Small intestine (tissue), 7 donors: ENCODE measurements at regions not wholly inside any gene's neighbourhood (a gene's known extent, or its start where the extent isn't known, plus 50 kb on each side); places are given as distances from the start of the nearest gene placed in this dataset.
"Not testable (repeated sequence)": the region's sequence is repeated elsewhere in the genome, so short reads cannot be mapped to it uniquely, and the experiment has no call there.

Experiments
- DNase-seq, 2 donors: peaks; one replicate each; pipeline versions ENCODE4 v3.0.0 to v3.0.0-alpha.2; 2013
- FAIRE-seq: peaks from 2 replicates; lab custom pipeline; 2012; peaks lifted over from hg19 to GRCh38; lab: Jason Lieb, UNC
- H3K27ac ChIP-seq, 3 donors: one replicate each; pipeline ENCODE4 v1.5.1; 2013; ENCODE audit warnings: low read length in 2 of 3, mild to moderate bottlenecking in 2 of 3, control low read depth in 1 of 3, inconsistent platforms in 1 of 3, low read depth in 1 of 3, moderate library complexity in 1 of 3
- H3K27me3 ChIP-seq, 3 donors: one replicate each; pipeline ENCODE4 v1.6.1; 2013; ENCODE audit warnings: low read length in 3 of 3, inconsistent platforms in 1 of 3; ENCODE audit not compliant: control insufficient read depth in 3 of 3, insufficient read depth in 3 of 3
- H3K36me3 ChIP-seq, 3 donors: one replicate each; pipeline ENCODE4 v1.6.1; 2013; ENCODE audit warnings: low read length in 3 of 3, inconsistent platforms in 1 of 3, low read depth in 1 of 3, mild to moderate bottlenecking in 1 of 3, moderate library complexity in 1 of 3; ENCODE audit not compliant: control insufficient read depth in 3 of 3, insufficient read depth in 2 of 3
- H3K4me1 ChIP-seq, 3 donors: one replicate each; pipeline ENCODE4 v1.6.1; 2013; ENCODE audit warnings: low read length in 2 of 3, inconsistent platforms in 1 of 3, low read depth in 1 of 3, mild to moderate bottlenecking in 1 of 3, moderate library complexity in 1 of 3; ENCODE audit not compliant: control insufficient read depth in 3 of 3, insufficient read depth in 2 of 3
- H3K4me3 ChIP-seq, 3 donors: one replicate each; pipeline ENCODE4 v1.5.1; 2013; ENCODE audit warnings: low read length in 3 of 3, control low read depth in 1 of 3, inconsistent platforms in 1 of 3, low read depth in 1 of 3, mild to moderate bottlenecking in 1 of 3, moderate library complexity in 1 of 3
- H3K9me3 ChIP-seq, 2 donors: one replicate each; pipeline ENCODE4 v1.6.1; 2013; ENCODE audit warnings: low read depth in 1 of 2, low read length in 1 of 2; ENCODE audit not compliant: control insufficient read depth in 2 of 2, insufficient read depth in 1 of 2
- WGBS, 3 donors: extraction: QIAGEN DNeasy Blood & Tissue Kit; methylation state at CpG; one replicate each; pipeline ENCODE4 v1.1.7; 2013; 5-methylcytosine and 5-hydroxymethylcytosine counted together
- donor health status: healthy with polysubstance abuse.
- donor health status: control.
- donor health status: control.
- donor health status: Bipolar disorder and iron deficiency.
- donor health status: healthy.

DNA sequence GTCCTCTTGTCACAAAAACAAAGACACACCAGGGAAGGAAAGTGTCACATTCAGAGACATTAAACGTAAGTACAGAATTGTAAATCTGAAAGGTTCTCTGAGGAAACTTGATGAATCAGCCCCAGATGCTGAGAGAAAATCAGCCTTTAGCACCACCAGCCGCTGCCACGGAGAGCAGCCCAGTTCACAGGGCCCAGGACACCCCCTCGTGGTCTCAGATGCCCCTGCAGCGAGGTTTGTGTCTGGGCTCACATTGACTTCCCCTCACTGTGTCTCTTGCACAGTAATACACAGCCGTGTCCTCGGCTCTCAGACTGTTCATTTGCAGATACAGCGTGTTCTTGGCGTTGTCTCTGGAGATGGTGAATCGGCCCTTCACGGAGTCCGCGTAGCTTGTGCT lies 1283.8 kb downstream of the TMEM121 start:
- peaks cover 0 to 34% of the 10 kb centered on the region in 2 donors for H3K9me3 ChIP-seq
- H3K4me1 ChIP-seq, H3K27ac ChIP-seq, FAIRE-seq, H3K27me3 ChIP-seq, DNase-seq, H3K4me3 ChIP-seq, H3K36me3 ChIP-seq: not testable (repeated sequence)
- WGBS, 3 donors, result 69 to 92% (median 76%) methylated on average over 13 of the region's 13 CpGs

DNA sequence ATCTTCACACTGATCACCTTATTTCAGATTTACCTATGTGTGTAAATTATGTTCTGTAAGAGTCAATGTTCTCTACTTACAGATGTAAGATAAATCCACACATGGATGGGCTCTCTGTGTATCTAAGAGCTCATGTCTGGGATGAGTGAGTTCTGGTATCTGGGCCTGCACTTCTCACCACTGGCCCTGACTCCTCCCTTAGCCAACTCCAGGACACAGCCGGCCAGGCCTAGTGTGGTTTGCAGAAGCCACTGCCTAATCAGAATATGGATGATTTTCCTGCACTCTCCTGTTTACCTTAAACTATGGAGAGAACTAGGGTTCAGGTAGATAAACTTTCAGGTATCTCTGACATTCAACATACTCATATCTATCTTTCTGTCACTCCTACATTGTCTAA lies 1284.8 kb downstream of the TMEM121 start:
- DNase-seq (peak in 1 of 2 donors; percentile 15), FAIRE-seq (no peak)
- H3K36me3 ChIP-seq, result no peaks in the 10 kb centered on the region
- H3K27me3 ChIP-seq, result peaks cover 0 to 4% (median 0%) of the 10 kb centered on the region in 3 donors
- H3K27ac ChIP-seq, result no peak overlapping the region
- peaks cover 0 to 31% of the 10 kb centered on the region in 2 donors for H3K9me3 ChIP-seq
- H3K4me3 ChIP-seq, result no peak overlapping the region
- H3K4me1 ChIP-seq, result no peaks in the 10 kb centered on the region
- 23 to 68% (median 33%) methylated on average over 1 of the region's 1 CpG for WGBS, 3 donors

DNA sequence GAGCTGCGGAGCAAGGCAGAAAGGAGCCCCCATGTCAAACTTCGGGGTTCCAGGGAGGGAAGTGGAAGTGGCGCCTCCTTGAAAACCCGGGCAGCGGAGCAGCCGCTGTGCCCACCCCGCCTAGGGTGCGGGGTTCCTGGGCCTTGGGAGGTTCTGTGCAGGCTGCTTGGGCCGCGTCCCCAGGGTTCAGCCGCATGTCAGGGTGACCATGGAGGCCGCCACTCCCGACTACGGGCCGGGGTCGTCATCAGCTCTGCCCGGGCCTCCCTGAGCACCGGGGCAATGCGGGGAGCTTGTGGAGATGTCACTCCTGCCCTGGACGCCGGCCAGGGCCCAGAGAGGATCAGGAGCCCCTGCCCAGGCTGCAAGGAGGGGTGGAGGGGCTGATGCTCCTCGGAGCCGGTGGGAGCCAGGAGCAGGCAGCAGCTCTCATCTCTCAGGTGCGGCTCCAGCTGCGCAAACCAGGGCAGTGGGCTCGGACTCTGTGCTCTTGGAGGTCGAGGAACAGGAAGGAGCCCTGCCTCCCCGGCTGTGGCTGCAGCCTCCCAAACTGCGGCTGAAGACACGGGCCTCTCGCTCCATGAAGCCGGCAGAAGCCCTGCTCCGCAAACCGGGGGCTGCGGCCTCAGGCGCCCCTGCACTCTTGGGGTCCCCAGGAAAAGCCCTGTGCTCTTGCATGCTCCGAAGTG lies 1286.5 kb downstream of the TMEM121 start:
- 83 to 89% (median 83%) methylated on average over 31 to 37 of the region's 37 CpGs for WGBS, 3 donors

DNA sequence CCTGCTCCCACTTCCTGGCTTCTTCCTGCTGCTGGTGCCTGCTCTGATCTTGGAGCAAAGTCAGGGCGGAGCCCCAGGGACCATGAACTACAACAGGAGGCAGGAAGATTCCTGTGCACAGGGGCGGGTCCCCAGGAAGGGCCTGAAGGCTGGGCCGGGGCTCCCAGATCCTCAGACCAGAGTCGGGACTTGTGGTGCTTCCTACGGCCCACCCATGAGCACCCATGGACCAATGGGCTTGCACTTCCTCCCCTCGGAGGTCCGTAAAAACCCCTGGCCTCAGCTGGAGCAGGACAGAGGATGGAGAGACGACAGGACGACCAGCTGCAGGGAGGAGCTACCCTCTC lies 1287.1 kb downstream of the TMEM121 start:
- Histone ChIP-seq H3K9me3 (peaks cover 0 to 27% of the 10 kb centered on the region in 2 donors), H3K27ac (no peak overlapping the region), H3K36me3 (no peaks in the 10 kb centered on the region), H3K27me3 (peaks cover 0 to under 1% (median 0%) of the 10 kb centered on the region in 3 donors), H3K4me3 (no peak overlapping the region), H3K4me1 (no peaks in the 10 kb centered on the region)
- DNase-seq (peak in 1 of 2 donors; percentile 21), FAIRE-seq (no peak)
- 59 to 74% (median 69%) methylated on average over 8 to 9 of the region's 9 CpGs for WGBS, 3 donors

More for the DNA sequence above, 1286.5 kb downstream of the TMEM121 start:
- no peak overlapping the region for H3K4me3 ChIP-seq
- no peak overlapping the region for H3K27ac ChIP-seq
- peaks cover 0 to 25% of the 10 kb centered on the region in 2 donors for H3K9me3 ChIP-seq
- no peaks in the 10 kb centered on the region for H3K36me3 ChIP-seq
- FAIRE-seq (no peak), DNase-seq (no peak)
- peaks cover 0 to 3% (median 0%) of the 10 kb centered on the region in 3 donors for H3K27me3 ChIP-seq
- no peaks in the 10 kb centered on the region for H3K4me1 ChIP-seq

DNA sequence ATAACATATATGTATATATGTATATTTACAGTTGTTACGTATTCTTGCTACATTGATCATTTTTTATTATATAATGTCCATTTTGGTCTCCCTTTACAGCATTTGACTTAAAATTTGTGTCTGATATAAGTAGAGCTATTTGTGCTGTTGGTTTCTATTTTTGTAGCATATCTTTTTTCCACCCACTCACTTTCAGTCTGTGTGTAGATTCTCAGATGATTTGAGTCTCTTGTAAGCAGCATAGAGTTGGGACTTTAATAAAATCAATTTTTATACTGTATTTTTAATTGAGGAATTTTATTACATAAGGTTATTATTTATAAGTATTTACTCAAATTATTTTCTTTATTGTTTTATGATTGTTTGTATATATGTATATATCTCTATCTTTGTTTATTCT lies 1293.7 kb downstream of the TMEM121 start:
- WGBS, 3 donors, result 89 to 93% (median 92%) methylated on average over 1 of the region's 1 CpG
- H3K27me3 ChIP-seq, result no peaks in the 10 kb centered on the region
- no peak overlapping the region for H3K27ac ChIP-seq
- DNase-seq (no peak), FAIRE-seq (peak; percentile 94)
- peaks cover 0 to 17% of the 10 kb centered on the region in 2 donors for H3K9me3 ChIP-seq
- no peak overlapping the region for H3K4me3 ChIP-seq
- no peaks in the 10 kb centered on the region for H3K36me3 ChIP-seq
- H3K4me1 ChIP-seq, result no peaks in the 10 kb centered on the region

DNA sequence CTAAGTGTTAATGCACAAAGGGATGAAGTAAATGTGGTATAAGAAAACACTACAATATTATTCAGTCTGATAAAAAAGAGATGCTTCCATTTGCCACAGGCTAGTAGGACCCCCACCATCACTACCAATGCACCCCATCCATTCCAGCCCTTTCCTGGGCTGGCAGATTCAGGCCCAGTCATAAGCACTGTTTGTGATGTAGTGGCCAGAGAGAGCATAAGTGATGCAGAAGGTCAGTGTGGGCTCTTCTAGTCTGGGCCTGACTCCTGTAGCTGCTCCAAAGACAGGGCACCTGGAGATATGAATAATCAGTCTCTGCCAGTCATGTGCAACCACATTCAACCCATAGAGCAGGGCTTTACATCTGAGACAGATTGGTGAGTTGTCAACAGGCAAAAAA lies 1294.7 kb downstream of the TMEM121 start:
- FAIRE-seq (no peak), DNase-seq (no peak)
- Histone ChIP-seq H3K4me3 (no peak overlapping the region), H3K4me1 (no peaks in the 10 kb centered on the region), H3K9me3 (peaks cover 0 to 17% of the 10 kb centered on the region in 2 donors), H3K36me3 (no peaks in the 10 kb centered on the region), H3K27ac (no peak overlapping the region), H3K27me3 (no peaks in the 10 kb centered on the region)

DNA sequence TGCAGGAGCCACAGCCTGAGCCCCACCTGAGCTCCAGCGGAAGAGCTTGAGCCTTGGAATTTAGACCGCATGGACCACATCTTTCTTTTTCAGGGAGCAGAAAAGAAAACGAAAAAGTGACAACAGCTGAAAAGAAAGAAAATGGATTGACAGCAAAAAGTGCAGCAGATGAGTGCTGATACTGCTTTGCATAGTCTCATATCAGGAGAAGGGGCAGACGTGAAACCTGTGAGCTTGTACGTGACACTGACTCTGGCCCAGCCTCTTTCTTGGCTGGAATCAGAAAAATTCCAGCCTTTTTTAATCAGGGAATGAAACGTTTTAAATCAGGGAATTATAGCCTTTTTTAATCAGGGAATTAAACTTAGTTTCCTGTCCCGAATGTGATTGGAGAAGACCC lies 1296.5 kb downstream of the TMEM121 start:
- 67 to 78% (median 76%) methylated on average over 7 of the region's 7 CpGs for WGBS, 3 donors
- Histone ChIP-seq H3K4me1 (no peaks in the 10 kb centered on the region), H3K27me3 (no peaks in the 10 kb centered on the region), H3K9me3 (peaks cover 0 to 22% of the 10 kb centered on the region in 2 donors), H3K36me3 (no peaks in the 10 kb centered on the region), H3K4me3 (no peak overlapping the region), H3K27ac (no peak overlapping the region)
- FAIRE-seq, result no peak
- DNase-seq, result no peak

DNA sequence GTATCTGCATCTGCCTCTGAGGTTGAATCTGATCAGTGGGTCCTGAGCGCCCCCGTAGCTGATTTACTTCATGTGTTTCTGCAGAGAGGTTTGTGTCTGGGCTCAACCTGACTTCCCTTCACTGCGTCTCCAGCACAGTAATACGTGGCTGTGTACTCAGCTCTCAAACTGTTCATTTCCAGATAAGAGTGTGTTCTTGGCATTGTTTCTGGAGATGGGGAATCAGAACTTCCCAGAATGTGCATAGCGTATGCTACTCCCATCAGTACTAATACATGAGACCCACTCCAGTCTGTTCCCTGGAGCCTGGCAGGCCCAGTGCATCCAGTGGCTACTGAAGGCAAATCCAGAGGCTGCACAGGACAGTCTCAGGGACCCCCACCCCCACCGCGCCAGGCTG lies 1297.2 kb downstream of the TMEM121 start:
- DNase-seq (no peak), FAIRE-seq (no peak)
- WGBS, 3 donors, result 78 to 91% (median 88%) methylated on average over 7 of the region's 7 CpGs
- H3K4me3 ChIP-seq, result no peak overlapping the region
- H3K4me1 ChIP-seq, result no peaks in the 10 kb centered on the region
- no peaks in the 10 kb centered on the region for H3K36me3 ChIP-seq
- H3K27ac ChIP-seq, result no peak overlapping the region
- no peaks in the 10 kb centered on the region for H3K27me3 ChIP-seq
- H3K9me3 ChIP-seq, result peaks cover 0 to 21% of the 10 kb centered on the region in 2 donors
